GM12874 (cell line): ENCODE measurements at regions not wholly inside any gene's neighbourhood (a gene's known extent, or its start where the extent isn't known, plus 50 kb on each side); places are given as distances from the start of the nearest gene placed in this dataset.

Experiments used
- CTCF ChIP-seq: IDR thresholded peaks from 2 replicates; pipeline ENCODE4 v1.5.1; 2011; ENCODE audit warnings: low read depth, mild to moderate bottlenecking, control low read depth, low read length, moderate library complexity; ENCODE audit not compliant: insufficient read depth

- no peak for TF ChIP-seq CTCF
These were observed 91.9 kb downstream of the TNFAIP3 start for GRCh38 chr6:137958811-137959565.

- TF ChIP-seq CTCF = no peak
These were observed 95.7 kb downstream of the TNFAIP3 start for GRCh38 chr6:137962725-137963124.

- no peak for TF ChIP-seq CTCF
These were observed 97.8 kb downstream of the TNFAIP3 start for GRCh38 chr6:137964876-137965275.

- no peak for TF ChIP-seq CTCF
These were observed 100.8 kb downstream of the TNFAIP3 start for GRCh38 chr6:137967689-137968454.

- no peak for TF ChIP-seq CTCF
These were observed 101.4 kb downstream of the TNFAIP3 start for GRCh38 chr6:137968455-137968804.

GRCh38 chr6:137968901-137969300 lies 101.8 kb downstream of the TNFAIP3 start:
- no peak for TF ChIP-seq CTCF

- TF ChIP-seq CTCF = no peak
These were observed 102.8 kb downstream of the TNFAIP3 start for GRCh38 chr6:137969874-137970273.
